ENCODE measurements at regions not wholly inside any gene's neighbourhood (a gene's known extent, or its start where the extent isn't known, plus 50 kb on each side); places are given as distances from the start of the nearest gene placed in this dataset.
A peak's percentile ranks its signal among the peaks of the same experiment; 100 is the strongest.

- no CpG with 5 or more reads among the region's 44 CpGs for WGBS, 2 donors (ENCODE audit: extremely low coverage in 2 of 2, insufficient read length in 2 of 2, insufficient replicate concordance in 1 of 2)
Observed at GRCh38 chr6:169962604-169963469, 211.4 kb downstream of the ERMARD start.

GRCh38 chr6:169961772-169962561, 210.5 kb downstream of the ERMARD start:
- peak; percentile 35 for DNase-seq (ENCODE audit: low spot score)
- Histone ChIP-seq H4K91ac (ENCODE audit: low read depth, low read length, poor library complexity) (no peak overlapping the region), H2BK12ac (ENCODE audit: low read length) (peak overlapping the region; percentile 89), H3K4me3 (ENCODE audit: low read length in 2 of 2) (peak overlapping the region in 1 of 2 donors; percentile 72), H3K9me3 (replicated peaks in 1 of 2; ENCODE audit: control insufficient read depth in 2 of 2, insufficient read depth in 1 of 2, low read depth in 1 of 2, low read length in 2 of 2) (peaks cover 0 to 4% of the 10 kb centered on the region in 2 donors), H3K36me3 (replicated peaks in 1 of 2; ENCODE audit: control insufficient read depth in 2 of 2, insufficient read depth in 2 of 2, low read length in 2 of 2) (no peaks in the 10 kb centered on the region), H3K18ac (ENCODE audit: low read length) (peak overlapping the region; percentile 94), H2AFZ (ENCODE audit: low read length) (no peak overlapping the region), H4K8ac (ENCODE audit: low read depth, low read length) (peak overlapping the region; percentile 29), H3K27me3 (ENCODE audit: control insufficient read depth in 3 of 3, insufficient read depth in 3 of 3, low read depth in 1 of 3, low read length in 3 of 3) (peaks cover 0 to 4% (median 4%) of the 10 kb centered on the region in 3 experiments), H3K23ac (ENCODE audit: low read depth, low read length, poor library complexity) (peak overlapping the region; percentile 50), H3K4me1 (ENCODE audit: control insufficient read depth in 2 of 2, insufficient read depth in 1 of 2, low read depth in 1 of 2, low read length in 2 of 2) (peaks cover 0 to 12% of the 10 kb centered on the region in 2 donors), H2BK120ac (ENCODE audit: low read depth, low read length) (peak overlapping the region; percentile 78), H3K4ac (ENCODE audit: low read length) (peak overlapping the region; percentile 91), H3K4me2 (ENCODE audit: insufficient read depth, low read length, poor library complexity, severe bottlenecking) (peak overlapping the region; percentile 65), H2BK5ac (ENCODE audit: low read length) (peak overlapping the region; percentile 89), H3K14ac (ENCODE audit: low read length) (peak overlapping the region; percentile 79), H3K9ac (ENCODE audit: low read depth, low read length, poor library complexity) (peak overlapping the region; percentile 68), H3K27ac (replicated peaks; ENCODE audit: low read length) (no peak overlapping the region), H2AK5ac (ENCODE audit: low read depth, low read length) (peak overlapping the region; percentile 94), H3K79me1 (ENCODE audit: low read depth, low read length) (no peaks in the 10 kb centered on the region), H2BK15ac (ENCODE audit: low read length) (peak overlapping the region; percentile 98)
- no CpG with 5 or more reads among the region's 75 CpGs for WGBS, 2 donors (ENCODE audit: extremely low coverage in 2 of 2, insufficient read length in 2 of 2, insufficient replicate concordance in 1 of 2)

More at GRCh38 chr6:169962604-169963469, 211.4 kb downstream of the ERMARD start:
- peak overlapping the region; percentile 91 for H3K4ac ChIP-seq (ENCODE audit: low read length)
- H3K4me2 ChIP-seq (ENCODE audit: insufficient read depth, low read length, poor library complexity, severe bottlenecking), result peak overlapping the region; percentile 65
- peak overlapping the region; percentile 29 for H4K8ac ChIP-seq (ENCODE audit: low read depth, low read length)
- peak overlapping the region; percentile 84 for H2BK120ac ChIP-seq (ENCODE audit: low read depth, low read length)
- peaks cover 0 to 4% (median 4%) of the 10 kb centered on the region in 3 experiments for H3K27me3 ChIP-seq (ENCODE audit: control insufficient read depth in 3 of 3, insufficient read depth in 3 of 3, low read depth in 1 of 3, low read length in 3 of 3)
- peak overlapping the region; percentile 94 for H3K18ac ChIP-seq (ENCODE audit: low read length)
- H3K27ac ChIP-seq (replicated peaks; ENCODE audit: low read length), result no peak overlapping the region
- H3K14ac ChIP-seq (ENCODE audit: low read length), result peak overlapping the region; percentile 51
- H2BK15ac ChIP-seq (ENCODE audit: low read length), result peak overlapping the region; percentile 98
- H2AK5ac ChIP-seq (ENCODE audit: low read depth, low read length), result peak overlapping the region; percentile 94
- peak overlapping the region; percentile 89 for H2BK5ac ChIP-seq (ENCODE audit: low read length)
- peak overlapping the region; percentile 69 for H3K23ac ChIP-seq (ENCODE audit: low read depth, low read length, poor library complexity)
- H3K36me3 ChIP-seq (replicated peaks in 1 of 2; ENCODE audit: control insufficient read depth in 2 of 2, insufficient read depth in 2 of 2, low read length in 2 of 2), result no peaks in the 10 kb centered on the region
- no peak overlapping the region for H3K9ac ChIP-seq (ENCODE audit: low read depth, low read length, poor library complexity)
- peaks cover 0 to 12% of the 10 kb centered on the region in 2 donors for H3K4me1 ChIP-seq (ENCODE audit: control insufficient read depth in 2 of 2, insufficient read depth in 1 of 2, low read depth in 1 of 2, low read length in 2 of 2)
- H2AFZ ChIP-seq (ENCODE audit: low read length), result peak overlapping the region; percentile 59
- H3K79me1 ChIP-seq (ENCODE audit: low read depth, low read length), result no peaks in the 10 kb centered on the region
- peaks cover 0 to 4% of the 10 kb centered on the region in 2 donors for H3K9me3 ChIP-seq (replicated peaks in 1 of 2; ENCODE audit: control insufficient read depth in 2 of 2, insufficient read depth in 1 of 2, low read depth in 1 of 2, low read length in 2 of 2)
- H2BK12ac ChIP-seq (ENCODE audit: low read length), result peak overlapping the region; percentile 89
- peak overlapping the region in 1 of 2 donors; percentile 15 for H3K4me3 ChIP-seq (ENCODE audit: low read length in 2 of 2)
- DNase-seq (ENCODE audit: low spot score), result no peak
- H4K91ac ChIP-seq (ENCODE audit: low read depth, low read length, poor library complexity), result peak overlapping the region; percentile 74

- no peak for DNase-seq (ENCODE audit: low spot score)
- Histone ChIP-seq H2BK15ac (ENCODE audit: low read length) (peak overlapping the region; percentile 98), H4K8ac (ENCODE audit: low read depth, low read length) (peak overlapping the region; percentile 92), H3K4me2 (ENCODE audit: insufficient read depth, low read length, poor library complexity, severe bottlenecking) (no peak overlapping the region), H3K23ac (ENCODE audit: low read depth, low read length, poor library complexity) (peak overlapping the region; percentile 0), H3K4me3 (ENCODE audit: low read length in 2 of 2) (no peak overlapping the region), H3K9ac (ENCODE audit: low read depth, low read length, poor library complexity) (no peak overlapping the region), H3K4me1 (ENCODE audit: control insufficient read depth in 2 of 2, insufficient read depth in 1 of 2, low read depth in 1 of 2, low read length in 2 of 2) (peaks cover 0 to 13% of the 10 kb centered on the region in 2 donors), H2BK5ac (ENCODE audit: low read length) (peak overlapping the region; percentile 40), H2AK5ac (ENCODE audit: low read depth, low read length) (peak overlapping the region; percentile 99), H3K27ac (replicated peaks; ENCODE audit: low read length) (no peak overlapping the region), H2BK12ac (ENCODE audit: low read length) (peak overlapping the region; percentile 93), H3K79me1 (ENCODE audit: low read depth, low read length) (no peaks in the 10 kb centered on the region), H3K18ac (ENCODE audit: low read length) (peak overlapping the region; percentile 4), H3K9me3 (replicated peaks in 1 of 2; ENCODE audit: control insufficient read depth in 2 of 2, insufficient read depth in 1 of 2, low read depth in 1 of 2, low read length in 2 of 2) (no peaks in the 10 kb centered on the region), H3K14ac (ENCODE audit: low read length) (peak overlapping the region; percentile 38), H2AFZ (ENCODE audit: low read length) (no peak overlapping the region), H3K27me3 (ENCODE audit: control insufficient read depth in 3 of 3, insufficient read depth in 3 of 3, low read depth in 1 of 3, low read length in 3 of 3) (peaks cover 0 to 4% (median 4%) of the 10 kb centered on the region in 3 experiments), H4K91ac (ENCODE audit: low read depth, low read length, poor library complexity) (peak overlapping the region; percentile 13), H3K4ac (ENCODE audit: low read length) (peak overlapping the region; percentile 72), H3K36me3 (replicated peaks in 1 of 2; ENCODE audit: control insufficient read depth in 2 of 2, insufficient read depth in 2 of 2, low read length in 2 of 2) (no peaks in the 10 kb centered on the region), H2BK120ac (ENCODE audit: low read depth, low read length) (no peak overlapping the region)
- WGBS, 2 donors (ENCODE audit: extremely low coverage in 2 of 2, insufficient read length in 2 of 2, insufficient replicate concordance in 1 of 2), result no CpG with 5 or more reads among the region's 12 CpGs
Observed at GRCh38 chr6:169960886-169961611, 209.6 kb downstream of the ERMARD start.
